Mammary epithelial cell (primary cell): ENCODE measurements at regions not wholly inside any gene's neighbourhood (a gene's known extent, or its start where the extent isn't known, plus 50 kb on each side); places are given as distances from the start of the nearest gene placed in this dataset.

Experiments used
- EZH2 ChIP-seq: IDR thresholded peaks from 2 replicates; pipeline ENCODE4 v1.6.1; 2012; ENCODE audit warnings: low read length, inconsistent platforms, borderline replicate concordance
- TF ChIP-seq, protein P1 (sequence below), 2 donors: IDR thresholded peaks in 1 of 2; conservative IDR thresholded peaks in 1 of 2; 2 replicates each; pipeline ENCODE4 v1.5.1; 2011 to 2012; ENCODE audit warnings: inconsistent platforms in 2 of 2, low read length in 2 of 2, mild to moderate bottlenecking in 2 of 2, control low read depth in 1 of 2, low read depth in 1 of 2; ENCODE audit not compliant: insufficient read depth in 1 of 2; ENCODE audit errors: extremely low read depth in 1 of 2

DNA sequence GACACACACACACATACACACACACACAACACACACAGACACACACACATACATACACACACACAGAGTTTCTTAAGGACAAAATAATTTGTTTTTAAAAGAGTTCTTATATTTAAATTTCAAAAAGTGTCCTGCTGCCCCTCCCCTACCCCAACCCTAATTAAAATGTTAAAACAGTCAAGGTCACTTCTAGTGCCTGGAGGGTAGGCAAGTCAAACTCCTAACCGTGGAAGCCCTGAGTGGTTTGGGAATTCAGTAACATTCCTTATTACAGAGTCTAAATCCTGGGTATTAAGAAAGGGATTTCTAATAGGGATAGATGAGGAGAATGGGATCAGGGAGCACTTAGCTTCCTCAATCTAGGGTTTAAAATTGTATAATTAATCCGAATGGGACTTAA is 403.6 kb upstream of the NFIA start:
- TF ChIP-seq, protein P1, sequence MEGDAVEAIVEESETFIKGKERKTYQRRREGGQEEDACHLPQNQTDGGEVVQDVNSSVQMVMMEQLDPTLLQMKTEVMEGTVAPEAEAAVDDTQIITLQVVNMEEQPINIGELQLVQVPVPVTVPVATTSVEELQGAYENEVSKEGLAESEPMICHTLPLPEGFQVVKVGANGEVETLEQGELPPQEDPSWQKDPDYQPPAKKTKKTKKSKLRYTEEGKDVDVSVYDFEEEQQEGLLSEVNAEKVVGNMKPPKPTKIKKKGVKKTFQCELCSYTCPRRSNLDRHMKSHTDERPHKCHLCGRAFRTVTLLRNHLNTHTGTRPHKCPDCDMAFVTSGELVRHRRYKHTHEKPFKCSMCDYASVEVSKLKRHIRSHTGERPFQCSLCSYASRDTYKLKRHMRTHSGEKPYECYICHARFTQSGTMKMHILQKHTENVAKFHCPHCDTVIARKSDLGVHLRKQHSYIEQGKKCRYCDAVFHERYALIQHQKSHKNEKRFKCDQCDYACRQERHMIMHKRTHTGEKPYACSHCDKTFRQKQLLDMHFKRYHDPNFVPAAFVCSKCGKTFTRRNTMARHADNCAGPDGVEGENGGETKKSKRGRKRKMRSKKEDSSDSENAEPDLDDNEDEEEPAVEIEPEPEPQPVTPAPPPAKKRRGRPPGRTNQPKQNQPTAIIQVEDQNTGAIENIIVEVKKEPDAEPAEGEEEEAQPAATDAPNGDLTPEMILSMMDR (conservative IDR thresholded peaks at IDR 0.05 in 1 of 2, IDR thresholded peaks at IDR 0.05 in 1 of 2; ENCODE audit: extremely low read depth in 1 of 2, insufficient read depth in 1 of 2, low read depth in 1 of 2, low read length in 2 of 2), result no peak
- no peak for TF ChIP-seq EZH2
